Epidermal melanocyte (primary cell): ENCODE measurements at regions not wholly inside any gene's neighbourhood (a gene's known extent, or its start where the extent isn't known, plus 50 kb on each side); places are given as distances from the start of the nearest gene placed in this dataset.
"Not testable (repeated sequence)": the region's sequence is repeated elsewhere in the genome, so short reads cannot be mapped to it uniquely, and the experiment has no call there.

ENCODE experiments used
- DNase-seq: peaks from one replicate; pipeline ENCODE4 v3.0.0; 2011; ENCODE audit warnings: low spot score; ENCODE audit not compliant: insufficient read length

GRCh38 chr7:96562458-96562857 is 147.2 kb downstream of the SEM1 start:
- DNase-seq: no peak

GRCh38 chr7:96561892-96562291 is 147.8 kb downstream of the SEM1 start:
- no peak for DNase-seq

- no peak for DNase-seq
Measured at GRCh38 chr7:96558530-96558929, 151.1 kb downstream of the SEM1 start.

GRCh38 chr7:96558093-96558492 is 151.6 kb downstream of the SEM1 start:
- DNase-seq: no peak

- not testable (repeated sequence) for DNase-seq
Measured at GRCh38 chr7:96557598-96557997, 152.0 kb downstream of the SEM1 start.

DNA sequence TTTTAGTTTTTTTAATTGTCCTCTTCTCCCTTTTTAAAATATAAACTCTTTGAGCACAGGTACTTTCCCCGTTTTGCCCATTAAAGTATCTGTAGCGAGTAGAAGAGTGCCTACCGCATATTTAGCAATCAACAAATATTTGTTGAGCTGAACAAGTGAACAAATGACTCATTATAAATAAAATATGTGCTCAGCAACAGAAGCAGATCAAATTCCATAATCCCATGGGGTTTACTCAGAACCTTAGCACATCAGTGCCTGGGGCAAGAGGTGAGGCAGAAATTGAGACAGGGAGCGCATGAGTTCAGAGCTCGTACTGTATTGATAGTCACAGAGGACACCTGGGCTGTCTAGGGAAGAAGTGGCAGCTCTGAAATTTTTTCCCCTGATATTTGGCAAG is 161.0 kb downstream of the SEM1 start:
- DNase-seq: no peak

DNA sequence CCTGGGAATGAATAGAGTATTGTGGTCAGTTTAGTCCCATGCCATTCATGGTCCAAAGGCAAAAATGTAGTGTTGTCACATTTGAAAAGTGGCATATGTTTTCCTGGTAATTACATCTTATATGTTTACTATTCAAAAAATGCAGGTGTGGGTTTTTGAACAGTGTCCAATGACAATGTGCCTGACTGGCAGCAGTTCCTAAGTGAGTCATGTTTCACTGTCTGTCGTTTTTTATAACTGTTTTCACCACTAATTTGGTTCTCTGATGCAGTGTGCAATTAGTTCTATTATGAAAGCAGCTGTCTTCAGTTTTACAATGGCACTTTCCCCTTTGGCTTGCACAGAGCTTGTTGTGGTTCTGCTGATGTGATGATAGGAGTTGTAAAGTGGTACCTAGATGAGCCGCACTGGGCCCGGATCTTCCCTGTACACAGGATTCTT is 162.3 kb downstream of the SEM1 start:
- DNase-seq: peak; percentile 22

DNA sequence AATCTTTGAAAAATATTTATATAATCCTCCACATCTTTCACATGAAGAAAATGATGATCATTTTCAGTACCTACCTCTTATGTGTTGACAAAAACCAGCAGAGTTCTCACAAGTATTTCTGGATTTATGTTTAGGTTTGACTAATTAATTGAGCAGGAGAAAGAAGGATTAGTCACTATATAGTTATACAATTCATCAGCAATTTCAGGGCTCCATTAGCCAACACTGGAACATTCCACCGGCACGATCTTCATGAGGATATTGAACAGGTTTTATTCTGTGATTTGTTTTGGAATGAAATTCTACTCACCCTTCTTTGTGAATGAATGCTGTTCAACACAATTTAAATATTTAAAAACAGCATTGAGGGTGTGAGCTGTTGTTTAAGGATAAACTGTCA is 163.2 kb downstream of the SEM1 start:
- no peak for DNase-seq

GRCh38 chr7:96539471-96539870 is 170.2 kb downstream of the SEM1 start:
- DNase-seq: no peak

DNA sequence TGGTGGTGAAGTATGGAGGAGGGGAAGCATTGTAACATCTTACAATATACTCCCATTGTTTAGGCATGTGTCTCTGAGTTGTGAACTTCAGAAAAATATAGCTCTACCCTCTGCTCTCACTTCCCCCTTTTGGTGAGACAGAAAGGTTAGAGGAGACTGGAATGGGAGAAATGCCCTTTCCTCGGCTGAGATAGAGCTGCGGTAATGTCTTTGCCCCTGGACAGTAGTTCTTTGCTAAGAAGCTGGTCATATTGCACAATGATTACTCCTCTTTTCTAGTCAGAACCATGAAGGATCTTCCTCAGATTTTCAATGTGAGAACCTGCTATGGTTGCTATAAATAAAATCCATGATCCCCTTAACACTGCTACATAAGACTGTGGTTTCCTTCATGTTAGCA is 171.0 kb downstream of the SEM1 start:
- DNase-seq: no peak

DNA sequence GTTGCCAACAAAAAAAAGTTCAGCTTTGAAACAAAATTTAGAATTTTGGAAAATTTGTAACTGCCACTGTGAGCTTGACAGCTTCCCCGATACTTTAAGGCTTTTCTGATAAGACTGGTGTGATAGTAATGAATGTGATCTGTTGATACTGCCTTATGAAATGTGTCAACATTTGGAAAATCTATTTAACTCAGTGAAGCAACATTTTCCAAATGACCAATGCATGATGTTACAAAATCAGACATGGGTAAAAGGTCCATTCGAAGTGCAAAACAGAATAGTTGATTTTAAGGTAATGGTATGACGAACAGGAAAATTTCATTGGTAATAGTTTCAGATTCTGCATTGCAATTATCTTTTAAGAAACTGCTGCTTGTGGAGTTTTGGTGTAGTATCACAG is 175.4 kb downstream of the SEM1 start:
- DNase-seq: no peak

- DNase-seq: no peak
Measured at GRCh38 chr7:96532428-96532935, 177.2 kb downstream of the SEM1 start.

DNA sequence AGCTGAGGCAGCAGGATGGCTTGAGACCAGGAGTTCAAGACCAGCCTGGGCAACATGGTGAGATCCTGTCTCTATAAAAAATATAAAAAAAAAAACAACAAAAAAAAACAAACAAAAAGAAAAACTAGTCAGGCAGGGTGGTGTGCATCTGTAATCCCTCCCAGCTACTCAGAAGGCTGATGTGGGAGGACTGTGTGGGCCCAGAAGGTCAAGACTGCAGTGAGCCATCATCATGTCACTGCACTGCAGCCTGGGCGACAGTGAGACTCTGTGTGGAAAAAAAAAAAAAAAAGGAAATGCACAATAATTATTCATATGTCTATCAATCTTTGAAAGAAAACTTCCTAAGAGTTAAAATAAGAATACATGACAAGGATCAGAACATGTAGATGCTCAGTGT is 178.3 kb downstream of the SEM1 start:
- DNase-seq: no peak

DNA sequence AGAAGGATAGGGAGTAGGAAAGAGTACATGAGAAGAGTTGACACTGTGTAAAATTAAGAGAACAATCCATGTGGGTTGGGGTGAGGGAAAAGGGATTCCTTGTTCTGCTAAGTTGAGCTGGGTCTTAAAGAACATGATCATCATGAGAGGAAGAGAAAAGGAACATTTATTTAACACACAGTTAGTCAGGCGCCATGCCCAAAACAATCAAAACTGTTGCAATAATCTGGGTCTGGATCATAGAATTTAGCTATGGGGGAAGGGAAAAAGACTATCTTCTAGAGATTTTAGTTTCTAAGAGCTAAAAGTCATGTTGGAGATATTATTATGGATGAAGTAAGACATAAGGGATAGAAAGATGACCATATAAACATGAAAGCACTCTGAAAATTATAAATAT is 178.9 kb downstream of the SEM1 start:
- DNase-seq: no peak

DNA sequence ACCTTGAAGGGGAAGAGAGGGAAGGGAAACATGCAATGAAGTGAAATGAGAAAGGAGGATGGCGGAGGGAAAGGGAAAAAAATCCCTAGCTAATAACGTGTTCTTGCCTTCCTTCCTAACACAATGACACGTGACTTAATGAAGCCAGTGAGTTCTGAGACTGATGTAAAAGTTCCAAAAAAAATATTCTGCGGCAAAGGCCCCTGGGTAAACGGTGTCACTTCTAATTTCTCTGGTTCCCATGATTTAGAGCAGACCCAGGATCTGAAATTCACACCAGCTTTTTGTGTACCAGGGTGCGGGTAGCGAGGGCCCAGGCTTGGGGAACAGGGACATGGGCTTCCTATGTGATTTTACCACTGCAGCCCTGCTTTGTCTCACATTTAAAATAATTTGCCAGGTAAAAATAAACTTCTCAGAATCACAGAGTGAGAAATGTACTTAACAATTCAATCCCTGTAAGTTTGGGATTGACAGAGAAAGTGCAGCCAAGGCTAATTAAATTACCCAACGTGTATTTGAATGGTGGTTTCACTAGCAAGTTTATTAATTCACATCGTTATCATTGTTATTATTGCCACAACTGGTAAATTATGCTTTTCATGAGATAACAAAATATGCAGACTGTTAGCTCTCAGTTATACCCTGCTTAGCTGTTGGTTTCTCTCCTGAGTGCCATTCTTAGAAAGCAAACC is 182.4 kb downstream of the SEM1 start:
- no peak for DNase-seq

DNA sequence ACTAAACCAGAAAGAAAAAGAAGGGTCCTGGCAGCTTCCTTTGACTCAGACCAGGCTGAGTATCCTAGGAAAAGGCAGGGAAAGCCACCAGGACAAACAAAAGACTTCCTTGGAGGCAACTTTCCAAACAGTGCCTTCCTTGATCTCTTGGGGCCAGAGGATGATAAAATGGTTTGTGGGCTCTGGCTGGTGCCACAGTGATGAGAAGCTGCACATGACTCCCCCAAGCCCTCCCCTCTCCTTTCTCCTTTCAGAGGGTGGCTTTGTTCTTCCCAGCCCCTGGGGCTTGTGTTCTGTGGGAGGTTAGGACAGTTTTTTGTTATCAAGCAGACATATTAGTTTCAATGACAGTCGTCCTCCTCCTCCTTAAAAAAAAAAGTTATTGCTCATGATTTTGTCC is 183.2 kb downstream of the SEM1 start:
- DNase-seq: peak; percentile 38

DNA sequence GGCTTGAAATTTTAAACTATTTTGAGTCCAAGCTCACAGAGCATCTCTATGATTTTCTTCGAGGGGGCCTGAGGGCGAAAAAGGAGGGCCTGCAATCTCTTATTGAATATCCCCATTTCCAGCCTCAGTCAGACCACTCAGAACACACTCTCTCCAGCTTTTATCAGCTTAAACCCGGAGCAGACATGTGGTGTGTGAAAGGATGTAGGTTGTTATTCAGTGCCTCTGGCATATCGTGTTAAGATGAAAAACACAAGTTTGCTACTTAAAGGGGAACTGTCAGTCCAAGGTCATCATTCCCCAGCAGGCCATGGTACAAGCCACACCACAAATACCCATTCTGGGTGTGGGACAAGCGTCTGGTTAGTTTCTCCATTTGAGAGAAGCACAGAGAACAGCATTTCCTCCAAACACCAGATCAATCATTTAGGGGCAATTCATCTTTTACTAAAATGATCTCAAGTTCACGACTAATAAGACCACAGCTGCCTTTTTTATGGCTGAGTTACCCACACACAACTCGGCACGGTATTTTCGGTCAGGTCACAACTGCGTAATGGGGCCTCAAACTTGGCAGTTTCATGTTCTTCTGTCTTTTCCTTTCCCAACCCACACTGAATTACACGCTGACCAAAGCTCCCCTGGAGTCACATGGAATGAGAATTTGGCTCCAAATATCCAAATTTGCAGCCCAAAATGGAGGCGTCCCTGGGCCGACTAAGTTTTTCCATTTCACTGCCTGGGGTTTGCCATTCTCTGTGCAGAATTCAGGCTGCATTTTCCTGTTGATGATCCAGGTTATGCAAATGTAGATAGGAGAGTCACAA is 188.4 kb downstream of the SEM1 start:
- no peak for DNase-seq

DNA sequence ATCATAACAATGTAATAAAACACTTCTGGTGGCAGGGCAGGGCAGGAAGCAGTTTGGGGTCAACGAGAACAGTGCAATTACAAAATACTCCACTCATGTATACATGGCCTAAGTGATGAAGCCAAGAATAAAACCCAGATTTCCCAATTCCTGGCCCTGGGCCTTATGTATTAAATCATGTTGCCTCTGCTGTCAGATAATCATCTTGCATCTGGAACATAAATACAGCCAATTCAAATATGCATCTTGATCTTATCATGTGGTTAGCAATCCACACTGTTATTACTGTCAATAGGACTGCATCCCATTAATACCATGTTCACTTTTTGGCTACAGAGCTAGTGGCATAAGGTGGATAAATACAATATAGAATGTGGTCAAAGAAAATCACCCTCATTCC is 186.5 kb upstream of the SLC25A13 start:
- DNase-seq: no peak

- no peak for DNase-seq
Measured at GRCh38 chr7:96503597-96503996, 181.7 kb upstream of the SLC25A13 start.

DNA sequence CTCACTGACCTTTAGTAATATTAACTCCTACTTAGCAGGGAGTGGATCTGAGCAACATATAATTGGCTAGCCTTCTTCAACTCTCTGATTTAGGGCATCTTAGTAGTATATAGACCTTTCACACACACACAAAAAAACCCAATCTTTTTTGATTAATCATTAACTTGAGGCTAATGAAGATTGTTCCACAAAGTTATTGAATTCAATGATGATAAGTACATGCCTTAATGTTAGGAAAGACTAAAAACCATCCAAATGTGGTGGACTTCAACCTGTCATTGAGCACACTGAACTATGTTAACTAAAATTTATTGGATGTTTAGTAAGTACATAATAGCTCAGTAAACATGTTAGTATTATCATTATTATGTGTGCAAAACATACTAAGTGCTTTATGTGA is 179.4 kb upstream of the SLC25A13 start:
- DNase-seq: no peak

GRCh38 chr7:96499532-96499931 is 177.6 kb upstream of the SLC25A13 start:
- DNase-seq: no peak

GRCh38 chr7:96497567-96497966 is 175.7 kb upstream of the SLC25A13 start:
- DNase-seq: no peak

DNA sequence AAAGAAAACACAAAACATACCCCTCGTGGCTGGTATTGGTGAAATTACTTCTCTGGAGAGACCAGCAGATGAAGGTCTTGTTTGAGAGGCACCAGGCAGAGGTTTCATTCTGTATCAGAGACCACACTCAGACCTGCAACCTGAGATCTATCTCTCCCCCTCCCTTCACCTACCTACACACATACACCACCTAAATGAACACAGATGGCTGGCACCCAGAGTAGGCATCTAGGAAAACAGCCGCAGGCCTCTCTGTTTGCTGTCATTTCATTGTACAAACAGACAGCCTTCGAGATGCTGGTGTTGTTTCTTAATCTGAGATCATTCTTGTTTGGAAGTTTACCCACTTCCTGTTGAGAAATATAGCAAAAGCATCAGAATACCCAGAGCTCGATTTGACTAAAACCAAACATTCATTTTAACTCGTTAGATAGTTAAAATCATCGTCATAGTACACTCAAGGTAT is 173.9 kb upstream of the SLC25A13 start:
- no peak for DNase-seq
